GM12872 (cell line): ENCODE measurements at regions not wholly inside any gene's neighbourhood (a gene's known extent, or its start where the extent isn't known, plus 50 kb on each side); places are given as distances from the start of the nearest gene placed in this dataset.

Experiments used
- CTCF ChIP-seq: IDR thresholded peaks from 3 replicates; pipeline ENCODE4 v1.5.1; 2011; ENCODE audit warnings: low read depth, mild to moderate bottlenecking, low read length, moderate library complexity; ENCODE audit not compliant: insufficient read depth

- TF ChIP-seq CTCF, result no peak
Observed at GRCh38 chr10:78751716-78752115, 317.1 kb upstream of the ZMIZ1 start.

DNA sequence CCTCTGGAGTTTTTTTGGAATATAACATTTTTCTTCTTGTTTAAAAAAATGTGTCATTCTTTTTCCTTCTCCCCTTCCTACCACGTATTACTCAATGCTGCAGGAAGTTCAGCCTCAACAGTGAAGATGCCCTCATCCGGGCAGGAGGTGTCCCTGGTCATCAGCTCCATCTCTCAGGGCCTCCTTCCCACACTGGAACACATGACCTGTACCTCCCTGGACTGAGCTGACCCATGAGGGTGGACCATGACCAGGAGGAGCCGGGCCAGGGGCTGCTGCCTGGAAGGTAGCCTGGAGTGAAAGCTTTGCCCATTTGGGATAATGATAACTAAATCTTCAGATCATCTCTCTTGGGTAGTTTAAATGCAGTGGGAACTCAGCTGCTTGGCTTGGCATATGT, 316.5 kb upstream of the ZMIZ1 start:
- no peak for TF ChIP-seq CTCF

- TF ChIP-seq CTCF, result no peak
Observed at GRCh38 chr10:78752708-78753107, 316.1 kb upstream of the ZMIZ1 start.

GRCh38 chr10:78754269-78755062, 314.3 kb upstream of the ZMIZ1 start:
- TF ChIP-seq CTCF, result no peak

DNA sequence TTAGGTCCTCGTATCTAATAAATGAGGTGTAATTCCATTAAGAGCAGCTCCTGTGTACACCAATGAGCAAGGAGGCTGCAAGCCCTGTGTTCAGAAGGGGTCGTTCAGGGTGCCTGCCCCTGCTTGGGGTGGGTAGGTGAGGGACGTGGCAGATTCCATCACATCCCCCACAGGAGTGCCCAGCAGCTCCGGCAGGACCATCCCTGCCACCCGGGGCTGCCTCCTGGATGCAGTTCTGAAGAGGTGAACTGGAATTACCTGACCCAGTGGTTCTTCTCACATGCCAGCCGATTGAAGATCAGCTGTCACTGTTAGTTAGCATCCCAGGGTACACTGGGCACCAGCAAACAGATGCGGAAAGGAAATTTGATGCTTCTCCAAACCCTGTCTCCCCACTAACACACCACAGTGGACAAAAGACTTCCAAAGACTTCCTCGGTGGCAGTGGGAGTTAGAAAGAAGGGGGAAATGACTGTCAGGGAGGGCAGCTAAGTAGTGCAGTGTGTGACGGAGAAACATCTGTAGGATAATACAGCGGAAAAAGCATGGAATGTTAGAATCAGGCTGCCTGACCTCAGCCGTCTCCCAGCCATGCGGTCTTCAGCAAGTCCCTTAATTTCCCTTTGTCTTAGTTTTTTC, 313.6 kb upstream of the ZMIZ1 start:
- no peak for TF ChIP-seq CTCF

DNA sequence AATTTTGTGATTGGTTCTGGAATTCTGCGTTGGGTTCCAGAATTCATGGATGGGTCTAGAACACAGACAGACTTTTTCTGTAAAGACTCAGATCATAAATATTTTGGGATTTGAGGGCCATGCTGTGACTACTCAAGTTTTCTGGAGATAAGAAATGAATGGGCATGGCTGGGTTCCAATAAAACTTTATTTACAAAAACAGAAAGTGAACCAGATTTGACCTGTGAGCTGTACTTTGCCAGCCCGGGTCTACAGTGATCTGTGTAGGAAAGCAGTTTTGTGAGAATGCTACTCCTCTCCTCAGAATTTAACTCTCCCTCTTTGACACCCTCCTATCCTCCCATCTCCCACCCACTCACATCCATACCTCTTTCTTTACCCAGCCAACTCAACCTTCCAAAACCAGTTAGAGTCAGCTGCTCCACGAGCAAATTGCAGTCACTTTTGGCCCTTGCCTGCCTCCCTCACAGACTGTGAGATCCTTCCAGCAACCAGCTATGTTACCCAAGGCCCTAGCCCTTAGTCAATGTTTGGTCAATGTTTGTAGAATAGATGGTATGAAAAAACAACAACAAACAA, 312.8 kb upstream of the ZMIZ1 start:
- no peak for TF ChIP-seq CTCF

- no peak for TF ChIP-seq CTCF
Observed at GRCh38 chr10:78756604-78757343, 312.0 kb upstream of the ZMIZ1 start.
